Coronary artery (tissue), 2 donors: ENCODE measurements at regions not wholly inside any gene's neighbourhood (a gene's known extent, or its start where the extent isn't known, plus 50 kb on each side); places are given as distances from the start of the nearest gene placed in this dataset.

ENCODE experiments used
- DNase-seq: peaks from one replicate; pipeline ENCODE4 v3.0.0-alpha.2; 2017; ENCODE audit warnings: low spot score
- H3K27ac ChIP-seq, 2 donors: fragments of 200-600 bp; sonication (generic); one replicate each; pipeline ENCODE4 v1.5.1; 2016 to 2019
- H3K4me3 ChIP-seq: fragments of 200-600 bp; sonication (generic); 2 replicates; pipeline ENCODE4 v1.5.1; 2016; ENCODE audit warnings: mild to moderate bottlenecking, moderate library complexity
- CTCF ChIP-seq: fragments of 200-600 bp; sonication (generic); IDR thresholded peaks from one replicate; pipeline ENCODE4 v1.5.1; 2019; ENCODE audit warnings: antibody characterized with exemption

DNA sequence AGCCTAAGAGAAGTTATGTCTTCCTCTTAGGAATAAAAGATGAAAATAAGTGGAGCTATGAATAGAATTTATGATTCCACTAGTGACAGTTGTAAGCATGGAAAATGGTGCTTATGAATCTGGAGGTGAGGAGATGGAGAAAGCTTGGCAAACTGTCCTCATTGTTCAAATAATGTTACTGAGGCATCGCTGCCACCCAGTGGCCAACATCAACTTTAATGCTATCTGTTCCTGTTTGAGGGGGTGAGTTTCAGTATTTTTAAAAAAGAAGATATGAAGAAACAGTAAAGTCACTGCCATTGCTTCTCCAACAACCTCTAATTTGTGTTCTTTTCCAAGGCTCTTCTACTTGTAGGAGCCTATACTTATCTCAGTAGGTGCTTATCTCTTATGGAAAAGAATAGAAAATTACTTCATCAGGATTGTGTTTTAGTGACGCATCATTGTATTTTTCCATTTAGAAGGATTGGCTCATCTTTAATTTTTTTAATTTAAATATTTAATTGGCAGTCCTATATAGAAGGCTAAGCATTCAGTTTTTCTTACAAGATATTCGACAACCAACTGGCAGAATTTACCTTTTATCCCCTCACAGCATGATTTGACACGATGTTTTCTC, 260.4 kb upstream of the P2RY1 start:
- no peak for TF ChIP-seq CTCF
- DNase-seq, result no peak
- no peak overlapping the region for H3K27ac ChIP-seq
- H3K4me3 ChIP-seq, result no peak overlapping the region

DNA sequence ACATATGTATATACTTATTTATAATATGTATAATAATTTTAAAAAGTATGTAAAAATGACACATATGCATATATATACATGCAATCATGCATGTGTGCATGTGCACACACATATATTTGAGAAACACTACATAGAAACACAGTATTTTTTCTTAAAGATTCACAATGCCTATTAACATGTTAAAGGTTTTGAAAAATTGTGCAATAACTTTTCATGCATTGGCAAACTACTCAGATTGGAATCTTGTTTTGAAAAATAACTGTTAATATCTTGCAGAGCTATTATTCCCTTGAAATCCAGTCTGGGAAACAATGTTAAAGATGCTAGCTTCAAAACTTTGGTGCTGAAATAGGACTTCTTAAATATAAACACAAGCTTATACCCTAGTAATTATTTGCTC, 256.2 kb upstream of the P2RY1 start:
- Histone ChIP-seq H3K4me3 (no peak overlapping the region), H3K27ac (no peak overlapping the region)
- no peak for DNase-seq
- TF ChIP-seq CTCF, result no peak

GRCh38 chr3:152581951-152582350, 253.0 kb upstream of the P2RY1 start:
- no peak for DNase-seq
- Histone ChIP-seq H3K4me3 (no peak overlapping the region), H3K27ac (no peak overlapping the region)
- TF ChIP-seq CTCF, result no peak

DNA sequence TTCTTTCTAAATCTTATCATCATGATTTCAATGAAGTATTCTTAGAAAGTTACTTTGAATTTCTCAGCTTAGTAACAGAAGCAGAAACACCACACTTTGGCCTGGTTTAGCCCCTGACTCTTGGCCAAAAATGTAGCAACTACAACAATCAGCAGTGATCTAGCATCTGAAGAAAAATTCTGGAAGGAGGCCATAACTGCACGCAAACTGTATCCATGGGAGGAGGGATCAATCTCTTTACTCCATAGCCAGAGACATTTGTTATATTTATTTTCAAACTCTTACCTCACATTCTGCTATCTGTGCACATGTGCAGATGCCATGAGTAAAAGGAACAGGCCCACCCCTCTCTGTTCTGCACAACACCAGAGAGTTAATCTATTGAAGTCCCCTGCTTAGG, 251.0 kb upstream of the P2RY1 start:
- no peak for TF ChIP-seq CTCF
- DNase-seq, result no peak
- Histone ChIP-seq H3K27ac (no peak overlapping the region), H3K4me3 (no peak overlapping the region)

GRCh38 chr3:152586974-152587373, 248.0 kb upstream of the P2RY1 start:
- no peak for TF ChIP-seq CTCF
- Histone ChIP-seq H3K4me3 (no peak overlapping the region), H3K27ac (no peak overlapping the region)
- DNase-seq, result no peak

DNA sequence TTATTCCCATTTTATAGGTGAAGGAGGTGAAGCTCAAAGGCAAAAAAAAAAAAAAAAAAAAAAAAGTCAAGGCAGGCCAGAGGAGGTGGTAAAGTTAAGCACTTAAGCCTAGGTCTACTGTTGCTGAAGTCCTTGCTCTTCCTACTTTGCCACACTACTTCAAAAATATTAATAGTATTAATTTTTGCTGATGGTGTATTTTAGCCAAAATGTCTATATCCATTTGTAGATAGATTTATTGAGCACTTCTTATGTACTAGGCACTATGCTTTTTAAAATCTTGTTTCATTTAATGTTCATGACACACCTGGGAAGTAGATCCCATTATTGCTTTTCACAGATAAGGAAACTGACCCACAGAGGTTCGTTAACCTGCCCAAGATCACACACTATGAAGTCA, 247.1 kb upstream of the P2RY1 start:
- no peak for TF ChIP-seq CTCF
- H3K27ac ChIP-seq, result no peak overlapping the region
- no peak for DNase-seq
- no peak overlapping the region for H3K4me3 ChIP-seq

DNA sequence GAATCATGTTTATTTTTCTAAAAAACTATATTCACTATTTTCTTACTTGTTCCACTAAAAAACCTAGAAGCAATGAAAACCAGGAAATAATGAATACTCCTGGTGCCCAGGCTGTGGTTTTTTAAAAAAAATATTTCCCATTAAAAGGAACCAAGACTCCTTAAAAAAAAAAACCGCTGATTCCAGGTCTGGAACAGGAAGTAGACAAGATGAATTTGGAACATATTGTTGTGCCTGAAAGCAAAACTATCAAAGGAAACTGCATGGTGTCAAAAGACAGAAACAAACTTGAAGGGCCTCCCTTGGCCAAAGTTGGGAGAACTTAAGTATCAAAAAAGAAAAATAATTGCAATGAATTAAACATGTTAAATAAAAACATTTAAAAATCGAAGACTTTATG, 245.3 kb upstream of the P2RY1 start:
- no peak for DNase-seq
- Histone ChIP-seq H3K27ac (no peak overlapping the region), H3K4me3 (no peak overlapping the region)
- TF ChIP-seq CTCF, result no peak
